ENCODE measurements at regions not wholly inside any gene's neighbourhood (a gene's known extent, or its start where the extent isn't known, plus 50 kb on each side); places are given as distances from the start of the nearest gene placed in this dataset.

- TF ChIP-seq TAF1 (IDR thresholded peaks at IDR 0.05; ENCODE audit: borderline replicate concordance, low read depth, low read length) (no peak), POLR2A (IDR thresholded peaks at IDR 0.05; ENCODE audit: low read depth, low read length) (no peak)
Observed at GRCh38 chr5:61263072-61263471, 69.0 kb upstream of the ZSWIM6 start.

Data from GM12892 (cell line).